Smooth muscle cell (in vitro differentiated cells): ENCODE measurements at regions not wholly inside any gene's neighbourhood (a gene's known extent, or its start where the extent isn't known, plus 50 kb on each side); places are given as distances from the start of the nearest gene placed in this dataset.

ENCODE experiments used
- DNase-seq: peaks from one replicate; lab custom pipeline; 2025; ENCODE audit not compliant: unreplicated experiment; lab: John Stamatoyannopoulos, UW
- H2AFZ ChIP-seq: fragments of 200-600 bp; sonication (generic); 2 replicates; pipeline ENCODE4 v1.6.0; 2016; ENCODE audit warnings: antibody characterized with exemption, low read depth, mild to moderate bottlenecking
- H3F3A ChIP-seq: fragments of 200-600 bp; sonication (generic); 2 replicates; pipeline ENCODE4 v1.6.0; 2017; ENCODE audit warnings: antibody characterized with exemption, low read depth
- H3K27ac ChIP-seq: fragments of 200-600 bp; sonication (generic); 2 replicates; pipeline ENCODE4 v1.5.1; 2016; ENCODE audit warnings: low read depth, mild to moderate bottlenecking
- H3K27me3 ChIP-seq: fragments of 200-600 bp; sonication (generic); 2 replicates; pipeline ENCODE4 v1.6.1; 2016; ENCODE audit warnings: low read depth, mild to moderate bottlenecking
- H3K36me3 ChIP-seq: fragments of 200-600 bp; sonication (generic); 2 replicates; pipeline ENCODE4 v1.5.1; 2016; ENCODE audit warnings: low read depth
- H3K4me1 ChIP-seq: fragments of 200-600 bp; sonication (generic); 2 replicates; pipeline ENCODE4 v1.5.1; 2016; ENCODE audit warnings: low read depth
- H3K4me2 ChIP-seq: fragments of 200-600 bp; sonication (generic); 2 replicates; pipeline ENCODE4 v1.6.0; 2016; ENCODE audit warnings: mild to moderate bottlenecking
- H3K4me3 ChIP-seq: fragments of 200-600 bp; sonication (generic); 2 replicates; pipeline ENCODE4 v1.5.1; 2016; ENCODE audit warnings: mild to moderate bottlenecking
- H3K79me2 ChIP-seq: fragments of 200-600 bp; sonication (generic); 2 replicates; pipeline ENCODE4 v1.6.0; 2016; ENCODE audit warnings: low read depth, mild to moderate bottlenecking
- H3K9ac ChIP-seq: fragments of 200-600 bp; sonication (generic); 2 replicates; pipeline ENCODE4 v1.6.0; 2016; ENCODE audit warnings: low read depth
- H3K9me3 ChIP-seq: fragments of 200-600 bp; sonication (generic); replicated peaks from 2 replicates; pipeline ENCODE4 v1.5.1; 2016; ENCODE audit warnings: low read depth
- H4K20me1 ChIP-seq: fragments of 200-600 bp; sonication (generic); 2 replicates; pipeline ENCODE4 v1.6.0; 2016; ENCODE audit warnings: low read depth
- CTCF ChIP-seq: fragments of 200-600 bp; sonication (generic); IDR thresholded peaks from 2 replicates; pipeline ENCODE4 v1.5.1; 2017; ENCODE audit warnings: borderline replicate concordance, mild to moderate bottlenecking, antibody characterized with exemption; ENCODE audit not compliant: insufficient read depth, poor library complexity, severe bottlenecking
- WGBS: methylation state at CpG from one replicate; pipeline ENCODE4 v1.1.7; 2016; ENCODE audit warnings: low lambda C conversion rate; 5-methylcytosine and 5-hydroxymethylcytosine counted together

GRCh38 chr9:26677965-26678706, 214.5 kb downstream of the CAAP1 start:
- peaks cover 6% of the 10 kb centered on the region for H3F3A ChIP-seq
- no peak overlapping the region for H3K27ac ChIP-seq
- H3K27me3 ChIP-seq = peaks cover 24% of the 10 kb centered on the region
- no peaks in the 10 kb centered on the region for H3K36me3 ChIP-seq
- H3K79me2 ChIP-seq = no peaks in the 10 kb centered on the region
- H3K4me2 ChIP-seq = peak overlapping the region; percentile 15
- H4K20me1 ChIP-seq = no peaks in the 10 kb centered on the region
- no peak for TF ChIP-seq CTCF
- WGBS = 35% methylated on average over 4 of the region's 4 CpGs
- H3K9ac ChIP-seq = no peak overlapping the region
- no peak for DNase-seq
- H2AFZ ChIP-seq = no peak overlapping the region
- H3K4me1 ChIP-seq = peaks cover 3% of the 10 kb centered on the region
- no peak overlapping the region for H3K4me3 ChIP-seq
- H3K9me3 ChIP-seq = no peaks in the 10 kb centered on the region

GRCh38 chr9:26675035-26675434, 217.6 kb downstream of the CAAP1 start:
- H3K79me2 ChIP-seq = no peaks in the 10 kb centered on the region
- no peak overlapping the region for H3K9ac ChIP-seq
- WGBS = 37% methylated on average over 3 of the region's 3 CpGs
- no peak overlapping the region for H2AFZ ChIP-seq
- H3K9me3 ChIP-seq = no peaks in the 10 kb centered on the region
- no peak overlapping the region for H3K4me3 ChIP-seq
- H3K27me3 ChIP-seq = peaks cover 35% of the 10 kb centered on the region
- no peak for DNase-seq
- no peak for TF ChIP-seq CTCF
- peaks cover 5% of the 10 kb centered on the region for H3F3A ChIP-seq
- no peaks in the 10 kb centered on the region for H4K20me1 ChIP-seq
- peak overlapping the region; percentile 52 for H3K27ac ChIP-seq
- H3K36me3 ChIP-seq = no peaks in the 10 kb centered on the region
- H3K4me2 ChIP-seq = peak overlapping the region; percentile 25
- H3K4me1 ChIP-seq = peaks cover 6% of the 10 kb centered on the region

GRCh38 chr9:26673261-26673660, 219.3 kb downstream of the CAAP1 start:
- no peak overlapping the region for H3K9ac ChIP-seq
- DNase-seq = no peak
- H4K20me1 ChIP-seq = no peaks in the 10 kb centered on the region
- no peak overlapping the region for H3K27ac ChIP-seq
- TF ChIP-seq CTCF = no peak
- no peak overlapping the region for H3K4me2 ChIP-seq
- no peaks in the 10 kb centered on the region for H3K79me2 ChIP-seq
- no peaks in the 10 kb centered on the region for H3K9me3 ChIP-seq
- H3F3A ChIP-seq = peaks cover 5% of the 10 kb centered on the region
- peaks cover 15% of the 10 kb centered on the region for H3K4me1 ChIP-seq
- no peak overlapping the region for H3K4me3 ChIP-seq
- peaks cover 30% of the 10 kb centered on the region for H3K27me3 ChIP-seq
- no peak overlapping the region for H2AFZ ChIP-seq
- H3K36me3 ChIP-seq = no peaks in the 10 kb centered on the region
